Psoas muscle (tissue), 7 donors: ENCODE measurements at regions not wholly inside any gene's neighbourhood (a gene's known extent, or its start where the extent isn't known, plus 50 kb on each side); places are given as distances from the start of the nearest gene placed in this dataset.

Experiments
- ATAC-seq, 4 donors: fragments of 200-7000 bp; cut with Tn5 transposase; one replicate each; pipeline ENCODE4 v1.9.1; 2020; ENCODE audit warnings: moderate library complexity in 3 of 4, mild to moderate bottlenecking in 2 of 4
- DNase-seq, 2 donors: peaks; one replicate each; pipeline ENCODE4 v3.0.0-alpha.2; 2020
- H3K27ac ChIP-seq: fragments of 200-600 bp; one replicate; pipeline ENCODE4 v1.8.0; 2022
- H3K27me3 ChIP-seq, 3 donors: fragments of 200-600 bp in 1 of 3; one replicate each; pipeline versions ENCODE4 v1.6.1 to v1.8.0; 2013 to 2022; ENCODE audit warnings: low read length in 2 of 3, mild to moderate bottlenecking in 2 of 3, moderate library complexity in 1 of 3; ENCODE audit not compliant: insufficient read depth in 3 of 3
- H3K36me3 ChIP-seq, 2 donors: fragments of 200-600 bp in 1 of 2; one replicate each; pipeline versions ENCODE4 v1.6.1 to v1.8.0; 2013 to 2022; ENCODE audit warnings: low read depth in 1 of 2, mild to moderate bottlenecking in 1 of 2, moderate library complexity in 1 of 2; ENCODE audit not compliant: insufficient read depth in 1 of 2
- H3K4me1 ChIP-seq: fragments of 200-600 bp; one replicate; pipeline ENCODE4 v1.8.0; 2022
- H3K4me3 ChIP-seq: fragments of 200-600 bp; one replicate; pipeline ENCODE4 v1.8.0; 2022; ENCODE audit warnings: mild to moderate bottlenecking
- H3K9me3 ChIP-seq: fragments of 200-600 bp; one replicate; pipeline ENCODE4 v1.8.0; 2022
- WGBS, 3 donors: extraction: QIAGEN DNeasy Blood & Tissue Kit; methylation state at CpG; one replicate each; pipeline versions ENCODE4 v1.1.6 to v1.1.7; 2013; 5-methylcytosine and 5-hydroxymethylcytosine counted together
- intact Hi-C, 2 donors: fragments of 100-400 bp; cut with DNase I; formaldehyde crosslinking; loops; one replicate each; pipeline versions ENCODE4 v1.11.0 to v1.14.2; 2022
- TF ChIP-seq, protein P1 (sequence below): fragments of 200-600 bp; IDR thresholded peaks from one replicate; pipeline ENCODE4 v1.8.0; 2022; ENCODE audit warnings: antibody characterized with exemption
- donor health status: healthy with polysubstance abuse.
- donor health status: DM: no; HTN: no; CAD: no; lungs with moderate emphysema.
- donor health status: Bipolar disorder and iron deficiency.
- donor health status: healthy.
- donor health status: DM: yes; HTN: yes; CAD: no.
- donor health status: DM: no; HTN: no; CAD: no.
- donor health status: DM: yes; HTN: yes; CAD: no.

DNA sequence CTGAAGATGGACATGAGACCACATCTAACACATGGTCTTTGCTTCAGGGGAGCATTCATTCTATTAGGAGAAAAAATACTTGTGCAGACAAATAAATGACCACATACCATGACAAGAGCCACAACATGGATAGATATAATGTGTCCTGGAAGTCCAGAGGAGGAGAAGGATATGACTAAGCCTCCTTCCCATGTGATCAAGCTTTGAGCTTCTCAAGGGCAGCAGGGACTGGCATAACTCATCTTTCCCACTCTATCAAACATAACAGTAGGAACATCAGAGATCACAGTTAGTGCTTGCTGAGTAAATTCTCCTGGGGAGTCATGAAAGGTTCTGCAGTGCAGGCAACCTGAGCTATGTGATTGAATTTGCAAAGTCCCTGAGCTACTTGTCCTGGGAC, 86.0 kb upstream of the LPP start:
- Histone ChIP-seq H3K4me1 (no peaks in the 10 kb centered on the region), H3K27me3 (no peaks in the 10 kb centered on the region), H3K27ac (no peak overlapping the region), H3K9me3 (no peaks in the 10 kb centered on the region), H3K36me3 (no peaks in the 10 kb centered on the region), H3K4me3 (no peak overlapping the region)
- ATAC-seq = peak in 3 of 4 donors; percentile 37 to 70 (median 54)
- TF ChIP-seq, protein P1, sequence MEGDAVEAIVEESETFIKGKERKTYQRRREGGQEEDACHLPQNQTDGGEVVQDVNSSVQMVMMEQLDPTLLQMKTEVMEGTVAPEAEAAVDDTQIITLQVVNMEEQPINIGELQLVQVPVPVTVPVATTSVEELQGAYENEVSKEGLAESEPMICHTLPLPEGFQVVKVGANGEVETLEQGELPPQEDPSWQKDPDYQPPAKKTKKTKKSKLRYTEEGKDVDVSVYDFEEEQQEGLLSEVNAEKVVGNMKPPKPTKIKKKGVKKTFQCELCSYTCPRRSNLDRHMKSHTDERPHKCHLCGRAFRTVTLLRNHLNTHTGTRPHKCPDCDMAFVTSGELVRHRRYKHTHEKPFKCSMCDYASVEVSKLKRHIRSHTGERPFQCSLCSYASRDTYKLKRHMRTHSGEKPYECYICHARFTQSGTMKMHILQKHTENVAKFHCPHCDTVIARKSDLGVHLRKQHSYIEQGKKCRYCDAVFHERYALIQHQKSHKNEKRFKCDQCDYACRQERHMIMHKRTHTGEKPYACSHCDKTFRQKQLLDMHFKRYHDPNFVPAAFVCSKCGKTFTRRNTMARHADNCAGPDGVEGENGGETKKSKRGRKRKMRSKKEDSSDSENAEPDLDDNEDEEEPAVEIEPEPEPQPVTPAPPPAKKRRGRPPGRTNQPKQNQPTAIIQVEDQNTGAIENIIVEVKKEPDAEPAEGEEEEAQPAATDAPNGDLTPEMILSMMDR = no peak
- intact Hi-C loops = no loop called here
- DNase-seq = no peak

DNA sequence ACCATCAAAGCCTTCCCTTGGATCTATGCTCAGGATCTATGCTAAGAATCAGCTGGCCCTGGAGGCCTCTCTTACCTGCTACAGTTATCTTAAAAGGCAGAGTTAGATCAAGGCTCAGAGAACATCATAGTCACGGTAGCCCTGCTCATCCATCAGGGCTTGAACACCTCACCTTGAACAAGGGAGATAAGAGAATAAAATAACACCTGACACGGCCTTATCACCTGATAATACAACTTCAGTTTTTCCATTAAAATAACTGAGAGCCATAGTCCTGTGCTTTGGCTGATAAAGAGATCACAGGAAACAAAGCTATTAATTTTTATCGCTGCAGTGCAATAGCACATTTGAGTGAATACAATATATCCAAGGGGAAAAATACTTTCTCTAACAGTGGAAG, 85.6 kb upstream of the LPP start:
- Histone ChIP-seq H3K9me3 (no peaks in the 10 kb centered on the region), H3K27ac (no peak overlapping the region), H3K36me3 (no peaks in the 10 kb centered on the region), H3K4me3 (no peak overlapping the region), H3K4me1 (no peaks in the 10 kb centered on the region), H3K27me3 (no peaks in the 10 kb centered on the region)
- intact Hi-C loops = no loop called here
- DNase-seq = no peak
- 94 to 97% (median 96%) methylated on average over 3 of the region's 3 CpGs for WGBS, 3 donors
- TF ChIP-seq, protein P1 = no peak
- ATAC-seq = no peak

DNA sequence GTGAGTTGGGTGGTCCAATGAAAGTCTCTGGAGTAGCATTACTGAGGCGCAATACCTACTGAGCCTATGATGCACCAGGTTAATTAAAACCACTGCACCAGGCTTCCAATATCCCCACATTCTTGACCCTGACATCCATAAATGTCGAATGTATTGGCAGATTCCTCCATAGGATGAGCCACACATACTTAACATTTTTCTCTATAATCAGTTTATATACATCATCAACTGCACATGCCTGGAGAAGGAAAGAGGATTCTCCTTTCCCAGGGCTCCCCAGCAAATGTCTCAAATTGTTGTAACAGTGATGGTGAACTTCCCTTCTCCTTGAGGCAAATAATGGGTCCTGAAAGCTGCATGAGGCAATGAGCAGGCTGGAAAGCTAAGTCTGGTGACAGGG, 82.3 kb upstream of the LPP start:
- no peaks in the 10 kb centered on the region for H3K27me3 ChIP-seq
- WGBS, 3 donors = 64 to 74% (median 71%) methylated on average over 2 of the region's 2 CpGs
- peaks cover 5% of the 10 kb centered on the region for H3K4me1 ChIP-seq
- no peaks in the 10 kb centered on the region for H3K36me3 ChIP-seq
- no peaks in the 10 kb centered on the region for H3K9me3 ChIP-seq
- DNase-seq (no peak), ATAC-seq (no peak)
- H3K4me3 ChIP-seq = no peak overlapping the region
- TF ChIP-seq, protein P1 = no peak
- intact Hi-C loops = no loop called here
- H3K27ac ChIP-seq = no peak overlapping the region

DNA sequence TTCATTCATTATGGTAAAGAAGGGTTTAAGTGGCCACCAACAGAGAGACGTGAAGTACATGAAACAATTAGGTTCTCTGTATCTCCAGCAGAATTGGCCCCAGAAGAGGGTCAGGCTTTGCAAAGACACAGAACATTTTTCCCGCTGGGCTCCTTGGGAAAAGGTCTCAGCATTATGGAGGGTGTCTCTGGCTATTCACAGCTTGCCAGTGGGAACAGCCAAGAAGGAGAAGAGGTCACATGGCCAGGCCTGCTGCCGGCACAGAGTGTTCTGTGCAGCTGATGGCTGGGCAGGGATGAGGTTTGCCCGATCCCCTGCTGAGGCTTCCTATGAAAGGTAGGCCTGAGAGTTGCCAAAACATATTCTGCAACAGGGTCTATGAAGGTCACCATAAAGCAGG, 77.8 kb upstream of the LPP start:
- peak overlapping the region; percentile 30 for H3K27ac ChIP-seq
- H3K4me3 ChIP-seq = no peak overlapping the region
- ATAC-seq (peak; percentile 34 to 87 (median 67)), DNase-seq (peak; percentile 28 to 78)
- 34 to 67% (median 36%) methylated on average over 4 of the region's 4 CpGs for WGBS, 3 donors
- H3K9me3 ChIP-seq = no peaks in the 10 kb centered on the region
- peaks cover 10% of the 10 kb centered on the region for H3K4me1 ChIP-seq
- H3K36me3 ChIP-seq = no peaks in the 10 kb centered on the region
- H3K27me3 ChIP-seq = no peaks in the 10 kb centered on the region
- TF ChIP-seq, protein P1 = no peak
- intact Hi-C loops = no loop called here

DNA sequence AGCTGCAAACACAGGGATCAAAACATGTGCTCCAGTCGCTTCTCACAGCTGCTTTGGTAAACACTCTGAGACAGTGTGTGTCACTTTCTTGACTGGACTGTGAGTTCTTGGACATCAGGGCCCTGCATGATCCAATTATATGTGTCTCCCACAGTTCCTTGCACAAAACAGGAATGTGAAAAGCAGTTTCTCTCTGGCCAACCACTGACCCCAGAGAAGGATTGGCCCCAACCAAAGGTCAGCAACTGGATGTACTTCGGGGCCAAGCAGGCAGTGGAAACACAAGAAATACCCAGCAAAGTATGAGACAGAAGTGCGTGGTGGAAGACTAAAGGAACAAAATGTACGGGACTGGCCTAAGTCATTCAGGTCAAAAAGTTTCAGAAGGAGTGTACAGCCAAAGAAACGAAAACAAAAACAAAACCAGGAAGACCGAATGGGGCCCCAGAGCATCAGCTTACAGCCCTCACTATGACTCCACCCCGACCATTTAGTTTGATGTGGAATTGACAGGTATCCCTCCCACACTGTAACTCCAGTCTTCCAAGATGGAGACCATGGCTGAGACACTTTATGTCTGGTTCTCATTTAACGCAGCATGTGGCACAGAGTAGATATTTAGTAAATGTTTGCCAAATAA, 76.7 kb upstream of the LPP start:
- TF ChIP-seq, protein P1 = no peak
- Histone ChIP-seq H3K4me1 (peaks cover 10% of the 10 kb centered on the region), H3K36me3 (no peaks in the 10 kb centered on the region), H3K27me3 (no peaks in the 10 kb centered on the region), H3K27ac (peak overlapping the region; percentile 30), H3K4me3 (no peak overlapping the region), H3K9me3 (no peaks in the 10 kb centered on the region)
- peak in 3 of 4 donors; percentile 77 to 83 (median 79) for ATAC-seq
- WGBS, 3 donors = 32 to 65% (median 52%) methylated on average over 8 of the region's 8 CpGs
- DNase-seq = peak; percentile 53 to 82
- intact Hi-C loops = no loop called here
